ENCODE measurements at regions not wholly inside any gene's neighbourhood (a gene's known extent, or its start where the extent isn't known, plus 50 kb on each side); places are given as distances from the start of the nearest gene placed in this dataset.

DNA sequence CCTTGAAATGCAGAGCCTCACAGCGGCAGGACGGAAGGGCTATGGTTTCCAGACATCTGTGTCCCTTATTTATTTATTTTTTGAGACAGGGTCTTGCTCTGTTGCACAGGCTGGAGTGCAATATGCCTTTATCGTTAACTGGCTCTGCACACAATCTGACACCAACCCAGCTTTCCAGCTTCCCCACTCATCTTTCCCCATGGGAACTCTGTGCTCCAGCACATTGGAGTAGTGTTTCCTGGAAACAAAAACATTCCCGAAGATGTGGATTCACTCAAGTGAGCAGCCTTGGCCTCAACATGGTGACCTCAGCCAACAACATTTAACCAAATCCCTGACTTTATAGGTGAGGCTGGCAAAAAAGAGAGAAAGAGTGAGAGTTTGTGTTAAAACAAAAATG lies 307.1 kb downstream of the TMEM114 start:
- no peaks in the 10 kb centered on the region for H3K36me3 ChIP-seq (ENCODE audit: insufficient read depth, low read length)
- no peak overlapping the region for H3K4me3 ChIP-seq (ENCODE audit: low read depth, low read length, poor library complexity, severe bottlenecking)
- no peak overlapping the region for H2AFZ ChIP-seq (ENCODE audit: low read length)
- BruUV-seq (replicated peaks) = no TSS peak
- no peak for DNase-seq (ENCODE audit: low spot score)
- H3K4me1 ChIP-seq (ENCODE audit: insufficient read depth, low read length, poor library complexity, severe bottlenecking) = no peaks in the 10 kb centered on the region
- no peak overlapping the region for H3K4me2 ChIP-seq (ENCODE audit: low read length)
- H3K27ac ChIP-seq (ENCODE audit: low read depth, low read length, poor library complexity, severe bottlenecking) = no peak overlapping the region
- no peaks in the 10 kb centered on the region for H3K9me2 ChIP-seq (ENCODE audit: insufficient read depth, low read length)
- no peaks in the 10 kb centered on the region for H3K79me2 ChIP-seq (ENCODE audit: insufficient read depth, low read depth, low read length)
- ChIA-PET CTCF (ENCODE audit: unreplicated experiment) (no interaction called here), POLR2A (interaction anchor here (1.0 kb wide), 1 partner anchor 18 kb away, joined by 3 read pairs; no protein-coding TSS in a partner anchor)
- H4K20me1 ChIP-seq (ENCODE audit: insufficient read depth, low read length) = no peaks in the 10 kb centered on the region
- no peaks in the 10 kb centered on the region for H3K9me3 ChIP-seq (ENCODE audit: low read length)
- TF ChIP-seq, protein P1, sequence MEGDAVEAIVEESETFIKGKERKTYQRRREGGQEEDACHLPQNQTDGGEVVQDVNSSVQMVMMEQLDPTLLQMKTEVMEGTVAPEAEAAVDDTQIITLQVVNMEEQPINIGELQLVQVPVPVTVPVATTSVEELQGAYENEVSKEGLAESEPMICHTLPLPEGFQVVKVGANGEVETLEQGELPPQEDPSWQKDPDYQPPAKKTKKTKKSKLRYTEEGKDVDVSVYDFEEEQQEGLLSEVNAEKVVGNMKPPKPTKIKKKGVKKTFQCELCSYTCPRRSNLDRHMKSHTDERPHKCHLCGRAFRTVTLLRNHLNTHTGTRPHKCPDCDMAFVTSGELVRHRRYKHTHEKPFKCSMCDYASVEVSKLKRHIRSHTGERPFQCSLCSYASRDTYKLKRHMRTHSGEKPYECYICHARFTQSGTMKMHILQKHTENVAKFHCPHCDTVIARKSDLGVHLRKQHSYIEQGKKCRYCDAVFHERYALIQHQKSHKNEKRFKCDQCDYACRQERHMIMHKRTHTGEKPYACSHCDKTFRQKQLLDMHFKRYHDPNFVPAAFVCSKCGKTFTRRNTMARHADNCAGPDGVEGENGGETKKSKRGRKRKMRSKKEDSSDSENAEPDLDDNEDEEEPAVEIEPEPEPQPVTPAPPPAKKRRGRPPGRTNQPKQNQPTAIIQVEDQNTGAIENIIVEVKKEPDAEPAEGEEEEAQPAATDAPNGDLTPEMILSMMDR (conservative IDR thresholded peaks at IDR 0.05; ENCODE audit: low read length) = no peak
- TF ChIP-seq EZH2phosphoT487 (IDR thresholded peaks at IDR 0.05; ENCODE audit: borderline replicate concordance, low read depth, low read length) = no peak
- intact Hi-C loops (cut with micrococcal nuclease; ENCODE audit: unreplicated experiment) = no loop called here

GRCh38 chr16:8278031-8278580 lies 312.2 kb downstream of the TMEM114 start:
- POLR2A ChIA-PET = interaction anchor here (0.6 kb wide), 1 partner anchor 1228 kb away, joined by 3 read pairs; no protein-coding TSS in a partner anchor

GRCh38 chr16:8271344-8271743 lies 319.0 kb downstream of the TMEM114 start:
- H3K9me3 ChIP-seq (ENCODE audit: low read length) = no peaks in the 10 kb centered on the region
- CTCF ChIA-PET (ENCODE audit: unreplicated experiment) = no interaction called here
- H2AFZ ChIP-seq (ENCODE audit: low read length) = no peak overlapping the region
- no peak overlapping the region for H3K4me3 ChIP-seq (ENCODE audit: low read depth, low read length, poor library complexity, severe bottlenecking)
- TF ChIP-seq EZH2phosphoT487 (IDR thresholded peaks at IDR 0.05; ENCODE audit: borderline replicate concordance, low read depth, low read length) = no peak
- TF ChIP-seq, protein P1 (conservative IDR thresholded peaks at IDR 0.05; ENCODE audit: low read length) = no peak
- no peaks in the 10 kb centered on the region for H3K36me3 ChIP-seq (ENCODE audit: insufficient read depth, low read length)
- H3K9me2 ChIP-seq (ENCODE audit: insufficient read depth, low read length) = no peaks in the 10 kb centered on the region
- no peak overlapping the region for H3K4me2 ChIP-seq (ENCODE audit: low read length)
- DNase-seq (ENCODE audit: low spot score) = no peak
- no TSS peak for BruUV-seq (replicated peaks)
- POLR2A ChIA-PET = no interaction called here
- H4K20me1 ChIP-seq (ENCODE audit: insufficient read depth, low read length) = no peaks in the 10 kb centered on the region
- H3K4me1 ChIP-seq (ENCODE audit: insufficient read depth, low read length, poor library complexity, severe bottlenecking) = no peaks in the 10 kb centered on the region
- intact Hi-C loops (cut with micrococcal nuclease; ENCODE audit: unreplicated experiment) = no loop called here
- no peaks in the 10 kb centered on the region for H3K79me2 ChIP-seq (ENCODE audit: insufficient read depth, low read depth, low read length)
- no peak overlapping the region for H3K27ac ChIP-seq (ENCODE audit: low read depth, low read length, poor library complexity, severe bottlenecking)

More at GRCh38 chr16:8278031-8278580, 312.2 kb downstream of the TMEM114 start:
- CTCF ChIA-PET (ENCODE audit: unreplicated experiment) = no interaction called here
- Histone ChIP-seq H3K4me3 (ENCODE audit: low read depth, low read length, poor library complexity, severe bottlenecking) (no peak overlapping the region), H3K27ac (ENCODE audit: low read depth, low read length, poor library complexity, severe bottlenecking) (no peak overlapping the region), H3K9me2 (ENCODE audit: insufficient read depth, low read length) (no peaks in the 10 kb centered on the region), H3K36me3 (ENCODE audit: insufficient read depth, low read length) (no peaks in the 10 kb centered on the region), H3K9me3 (ENCODE audit: low read length) (no peaks in the 10 kb centered on the region), H2AFZ (ENCODE audit: low read length) (no peak overlapping the region), H3K4me2 (ENCODE audit: low read length) (no peak overlapping the region), H4K20me1 (ENCODE audit: insufficient read depth, low read length) (no peaks in the 10 kb centered on the region), H3K79me2 (ENCODE audit: insufficient read depth, low read depth, low read length) (no peaks in the 10 kb centered on the region), H3K4me1 (ENCODE audit: insufficient read depth, low read length, poor library complexity, severe bottlenecking) (no peaks in the 10 kb centered on the region)
- no TSS peak for BruUV-seq (replicated peaks)
- TF ChIP-seq, protein P1 (conservative IDR thresholded peaks at IDR 0.05; ENCODE audit: low read length) = no peak
- no peak for TF ChIP-seq EZH2phosphoT487 (IDR thresholded peaks at IDR 0.05; ENCODE audit: borderline replicate concordance, low read depth, low read length)
- intact Hi-C loops (cut with micrococcal nuclease; ENCODE audit: unreplicated experiment) = no loop called here
- DNase-seq (ENCODE audit: low spot score) = no peak

Measured in OCI-LY7 (cell line).